Skin epidermis (tissue), 12 donors: ENCODE measurements at regions not wholly inside any gene's neighbourhood (a gene's known extent, or its start where the extent isn't known, plus 50 kb on each side); places are given as distances from the start of the nearest gene placed in this dataset.
"Not testable (repeated sequence)": the region's sequence is repeated elsewhere in the genome, so short reads cannot be mapped to it uniquely, and the experiment has no call there.

Experiments used
- H3K27ac ChIP-seq, 21 experiments: fragments of 200-600 bp; sonication (generic) in 11 of 21; one replicate each; pipeline ENCODE4 v1.5.0; 2020; ENCODE audit warnings: mild to moderate bottlenecking in 3 of 21, inconsistent platforms in 2 of 21, moderate library complexity in 2 of 21
- H3K4me3 ChIP-seq, 7 experiments: fragments of 200-600 bp; sonication (generic) in 2 of 7; one replicate each; pipeline ENCODE4 v1.5.0; 2020; ENCODE audit warnings: inconsistent platforms in 2 of 7, mild to moderate bottlenecking in 2 of 7, moderate library complexity in 1 of 7

DNA sequence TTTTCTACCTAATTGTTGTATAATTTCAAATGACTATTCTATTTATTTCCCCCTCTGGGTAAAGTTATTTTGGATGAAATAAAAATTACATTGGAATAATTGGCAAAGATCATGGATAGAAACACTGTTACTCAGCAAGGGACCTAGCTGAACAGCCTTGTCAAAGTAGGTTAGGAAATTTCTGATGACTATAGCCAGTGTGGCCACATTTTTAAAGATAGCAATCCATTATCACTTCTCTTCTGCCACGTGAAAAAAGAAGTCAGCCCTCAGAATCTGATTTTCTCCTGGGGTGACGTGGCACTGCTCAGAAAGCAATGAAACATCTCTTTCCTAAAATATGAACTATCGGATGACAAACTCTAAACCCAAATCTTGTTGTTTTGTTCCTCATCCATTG, 784.2 kb upstream of the RIOK2 start:
- H3K27ac ChIP-seq, result no peak overlapping the region
- H3K4me3 ChIP-seq, result no peak overlapping the region

DNA sequence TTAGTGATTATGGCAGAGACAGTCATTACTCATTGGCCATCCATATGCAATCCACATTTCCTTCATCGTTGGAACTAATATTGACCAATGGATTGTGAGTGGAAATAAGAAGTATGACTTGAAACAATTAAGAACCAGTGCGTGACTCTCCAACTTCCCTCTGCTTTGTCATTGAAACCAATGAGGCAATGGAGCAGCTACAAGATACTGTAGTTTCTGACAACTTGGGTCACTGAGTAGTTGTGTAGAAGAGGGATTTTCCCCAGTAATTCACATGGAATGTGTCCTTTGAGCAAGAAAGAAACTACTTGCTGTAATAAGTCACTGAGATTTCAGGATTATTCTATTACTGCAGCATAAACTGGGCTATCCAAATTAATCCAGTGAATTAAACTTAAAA, 785.3 kb upstream of the RIOK2 start:
- Histone ChIP-seq H3K4me3 (no peak overlapping the region), H3K27ac (no peak overlapping the region)

DNA sequence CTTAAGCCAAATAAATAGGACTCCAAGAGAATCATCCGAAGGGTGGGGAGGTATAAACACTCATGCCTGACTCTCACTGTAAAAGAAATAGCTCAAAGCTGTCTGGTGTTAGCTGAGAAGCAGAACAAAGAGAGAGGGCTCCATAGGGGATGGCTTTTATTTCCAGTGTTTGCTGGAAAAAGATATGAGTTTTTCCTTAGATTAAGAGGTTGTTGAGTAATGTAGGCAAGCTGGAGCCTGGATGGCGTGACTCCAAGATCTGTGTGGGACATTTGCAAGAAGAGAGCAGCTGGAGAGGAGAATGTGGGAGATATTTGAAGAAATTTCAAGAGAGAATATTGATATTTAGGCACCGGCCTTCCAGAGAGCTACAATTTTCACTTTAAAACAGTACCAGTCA, 793.7 kb upstream of the RGMB start:
- Histone ChIP-seq H3K27ac (no peak overlapping the region), H3K4me3 (no peak overlapping the region)

DNA sequence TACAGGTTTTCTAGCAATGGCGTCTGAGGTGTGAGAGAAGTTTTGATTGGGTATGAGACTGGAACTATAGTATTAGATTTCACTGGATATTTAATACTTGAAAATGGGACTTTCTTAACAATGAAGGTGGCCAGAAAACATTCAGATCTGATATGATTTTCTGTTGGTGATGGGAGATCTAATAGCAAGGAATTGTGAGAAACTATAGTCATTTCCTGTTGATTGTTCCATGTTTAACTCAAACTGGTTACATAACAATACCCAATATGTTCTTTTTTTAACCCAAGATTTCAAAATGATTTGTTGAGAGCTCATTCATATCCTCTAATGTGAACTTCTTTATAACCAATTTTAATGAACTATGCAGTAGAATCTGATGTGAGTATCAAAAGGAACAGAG, 793.2 kb upstream of the RGMB start:
- Histone ChIP-seq H3K27ac (no peak overlapping the region), H3K4me3 (no peak overlapping the region)

DNA sequence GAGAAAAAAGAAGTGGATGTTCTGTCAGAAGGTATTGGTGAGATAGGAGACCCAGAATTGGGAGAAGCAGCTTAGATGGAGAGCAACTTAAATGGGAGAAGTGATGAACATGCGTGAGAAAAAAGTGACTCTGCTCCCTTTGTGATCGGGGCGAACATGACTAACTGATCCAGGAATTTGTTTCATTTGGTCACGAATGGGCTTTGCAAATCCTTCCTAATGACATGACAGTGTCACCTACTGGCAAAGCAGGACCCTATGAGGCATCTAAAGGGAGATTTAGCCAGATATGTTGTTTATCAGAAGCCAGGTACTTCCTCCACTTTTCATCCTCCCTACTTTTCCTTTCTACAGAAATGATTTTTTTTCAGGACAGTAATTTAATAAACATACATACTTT, 787.4 kb upstream of the RGMB start:
- Histone ChIP-seq H3K4me3 (no peak overlapping the region), H3K27ac (no peak overlapping the region)

DNA sequence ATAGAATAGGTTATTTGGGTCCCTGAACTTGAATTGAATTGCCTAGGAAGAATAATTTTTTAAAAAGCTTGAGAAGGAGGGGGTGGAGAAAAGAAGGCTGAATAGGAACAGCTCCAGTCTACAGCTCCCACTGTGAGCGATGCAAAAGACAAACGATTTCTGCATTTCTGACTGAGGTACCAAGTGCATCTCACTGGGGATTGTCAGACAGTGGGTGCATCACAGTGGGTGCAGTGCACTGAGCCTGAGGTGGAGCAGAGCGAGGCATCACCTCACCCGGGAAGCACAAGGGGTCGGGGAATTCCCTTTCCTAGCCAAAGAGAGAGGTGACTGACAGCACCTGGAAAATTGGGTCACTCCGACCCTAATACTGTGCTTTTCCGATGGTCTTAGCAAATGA, 782.2 kb upstream of the RGMB start:
- no peak overlapping the region for H3K4me3 ChIP-seq

DNA sequence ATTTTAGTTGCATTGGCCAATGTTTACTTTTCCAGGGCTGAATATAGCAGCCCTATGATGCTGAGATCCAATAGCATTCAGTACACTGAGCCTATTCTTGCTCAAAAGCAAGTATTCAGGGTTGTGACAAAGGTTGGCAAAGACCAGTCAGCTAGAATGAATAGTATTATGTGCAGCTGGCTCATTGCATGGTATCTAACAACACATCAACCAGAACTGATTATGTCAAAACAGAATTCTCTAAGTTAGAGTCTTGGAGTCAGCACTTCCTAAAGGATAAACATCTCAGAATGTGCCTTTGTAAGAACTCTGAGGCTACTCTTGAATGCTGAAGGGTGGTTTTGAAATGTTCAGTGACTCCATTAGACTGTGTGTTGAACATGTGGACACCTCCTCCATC, 774.5 kb upstream of the RGMB start:
- Histone ChIP-seq H3K27ac (no peak overlapping the region), H3K4me3 (no peak overlapping the region)

More for the DNA sequence above, 782.2 kb upstream of the RGMB start:
- H3K27ac ChIP-seq, result no peak overlapping the region

DNA sequence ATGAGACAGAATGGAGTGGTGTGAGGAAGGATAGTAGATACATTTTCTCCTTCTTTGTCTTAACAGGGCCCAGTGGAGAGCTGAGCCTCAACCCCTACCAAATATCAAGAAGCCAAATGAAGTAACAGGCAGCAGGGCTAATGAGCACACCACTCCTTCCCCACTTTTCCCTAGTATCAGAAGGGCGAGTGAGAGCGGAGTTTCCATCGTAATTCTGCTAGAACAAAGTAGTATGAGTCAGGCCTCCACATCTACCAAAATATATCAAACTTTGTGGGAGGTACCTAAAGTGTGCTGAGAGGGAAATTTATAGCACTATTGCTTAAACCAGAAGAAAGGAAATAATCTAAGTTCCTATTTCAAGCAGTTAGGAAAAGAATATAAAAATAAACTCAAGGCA, 769.0 kb upstream of the RGMB start:
- H3K4me3 ChIP-seq, result no peak overlapping the region
- H3K27ac ChIP-seq, result no peak overlapping the region

DNA sequence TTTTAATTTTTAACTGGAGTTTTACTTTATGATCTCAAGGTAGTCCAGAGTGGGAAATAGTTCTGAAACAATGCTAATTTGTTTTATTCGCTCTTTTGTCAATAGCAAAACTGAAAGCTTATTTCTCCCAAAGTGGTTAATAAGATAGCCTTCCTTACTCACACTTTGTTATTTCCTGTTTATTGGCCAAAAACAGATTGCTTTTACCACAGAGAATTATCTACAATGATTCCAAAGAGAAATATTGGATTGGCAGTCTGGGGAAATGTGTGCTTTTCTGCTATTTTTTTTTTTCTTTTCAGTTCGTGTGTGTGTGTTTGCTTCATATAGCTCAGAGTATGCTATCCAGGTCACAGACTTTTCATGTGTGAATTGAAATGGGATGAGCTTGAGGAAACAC, 756.7 kb upstream of the RGMB start:
- Histone ChIP-seq H3K4me3 (no peak overlapping the region), H3K27ac (no peak overlapping the region)

DNA sequence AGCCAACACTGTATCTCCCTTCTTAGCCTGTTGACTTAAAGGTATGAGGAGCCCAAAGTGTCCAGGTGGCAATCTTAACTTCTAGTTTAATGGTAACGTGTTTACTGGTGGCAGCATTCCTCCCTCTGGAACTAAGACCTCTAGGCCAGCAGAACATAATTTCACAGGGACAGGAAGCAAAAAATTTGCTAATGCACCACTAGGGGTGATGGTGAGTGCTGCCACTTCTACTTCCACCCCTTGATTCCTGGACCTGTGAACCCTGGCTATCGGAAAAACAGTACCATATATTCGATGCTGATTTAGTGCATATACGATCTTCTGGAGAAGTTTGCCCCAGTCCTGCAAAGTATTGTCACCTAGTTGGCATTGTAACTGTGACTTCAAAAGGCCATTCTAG, 743.2 kb upstream of the RGMB start:
- not testable (repeated sequence) for H3K27ac ChIP-seq, H3K4me3 ChIP-seq

DNA sequence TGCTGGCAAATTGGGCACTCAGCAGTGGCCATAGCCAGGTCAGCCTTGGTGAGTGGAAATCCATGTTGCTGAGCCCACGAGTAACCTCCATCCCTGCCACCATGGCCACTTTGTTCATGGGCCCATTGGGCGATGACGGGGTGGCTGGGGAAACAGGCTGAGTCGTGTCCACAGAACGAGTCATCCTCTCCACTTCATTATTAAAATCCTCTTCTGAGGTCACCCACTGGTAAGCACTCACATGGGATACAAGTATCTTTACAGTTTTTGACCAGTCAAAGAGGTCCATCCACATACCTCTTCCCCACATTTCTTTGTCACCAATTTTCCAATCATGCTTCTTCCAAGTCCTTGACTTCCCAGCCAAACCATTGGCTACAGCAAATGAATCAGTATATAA, 742.4 kb upstream of the RGMB start:
- not testable (repeated sequence) for H3K27ac ChIP-seq

DNA sequence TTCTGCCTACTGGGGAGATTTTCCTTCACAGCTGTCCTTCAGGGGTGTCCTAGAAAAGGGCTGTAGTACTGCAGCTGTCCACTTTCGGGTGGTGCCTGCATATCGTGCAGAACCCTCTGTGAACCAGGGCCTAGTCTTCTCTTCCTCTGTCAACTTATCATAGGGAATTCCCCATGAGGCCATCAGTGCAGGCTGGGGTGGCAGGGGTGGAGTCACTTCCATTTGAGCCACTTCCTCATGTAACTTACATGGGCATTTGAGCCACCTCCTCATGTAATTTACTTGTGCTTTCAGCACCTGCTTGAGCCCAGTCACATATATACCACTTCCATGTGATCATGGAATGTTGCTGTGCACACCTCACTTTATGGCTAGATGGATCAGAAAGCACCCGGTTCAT, 742.0 kb upstream of the RGMB start:
- H3K4me3 ChIP-seq, result no peak overlapping the region
- H3K27ac ChIP-seq, result no peak overlapping the region

More for the DNA sequence above, 742.4 kb upstream of the RGMB start:
- H3K4me3 ChIP-seq, result not testable (repeated sequence)

DNA sequence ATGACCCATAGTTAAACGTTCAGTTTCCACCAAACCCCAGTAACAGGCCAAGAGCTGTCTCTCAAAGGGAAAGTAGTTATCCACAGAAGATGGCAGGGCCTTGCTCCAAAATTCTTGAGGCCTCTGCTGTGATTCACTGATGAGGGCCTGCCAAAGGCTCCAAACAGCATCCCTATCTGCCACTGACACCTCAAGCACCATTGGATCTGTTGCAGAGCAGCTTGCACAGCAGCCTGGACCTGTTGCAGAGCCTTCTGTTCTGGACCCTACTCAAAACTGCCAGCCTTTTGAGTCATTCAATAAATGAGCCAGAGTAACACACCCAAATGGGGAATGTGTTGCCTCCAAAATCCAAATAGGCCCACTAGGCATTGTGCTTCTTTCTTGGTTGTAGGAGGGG, 741.5 kb upstream of the RGMB start:
- no peak overlapping the region for H3K4me3 ChIP-seq
- H3K27ac ChIP-seq, result no peak overlapping the region

DNA sequence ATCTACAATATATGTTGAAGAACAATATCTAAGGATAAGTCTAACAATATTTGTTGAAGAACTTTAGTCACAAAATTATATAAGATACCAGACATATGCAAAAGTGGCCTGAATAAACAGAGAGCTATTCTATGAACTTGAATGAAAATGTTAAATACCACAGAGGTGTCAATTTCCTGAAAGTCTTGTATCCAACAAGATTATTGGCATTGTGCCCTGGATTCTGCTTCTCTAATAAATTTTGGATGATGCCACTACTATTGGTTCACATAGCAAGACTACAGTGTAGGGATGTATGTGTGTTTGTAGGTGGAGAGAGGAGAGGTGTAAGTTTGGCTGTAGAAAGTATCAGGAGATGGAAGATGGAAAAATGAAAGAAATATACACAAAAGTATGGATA, 731.8 kb upstream of the RGMB start:
- Histone ChIP-seq H3K27ac (no peak overlapping the region), H3K4me3 (no peak overlapping the region)

DNA sequence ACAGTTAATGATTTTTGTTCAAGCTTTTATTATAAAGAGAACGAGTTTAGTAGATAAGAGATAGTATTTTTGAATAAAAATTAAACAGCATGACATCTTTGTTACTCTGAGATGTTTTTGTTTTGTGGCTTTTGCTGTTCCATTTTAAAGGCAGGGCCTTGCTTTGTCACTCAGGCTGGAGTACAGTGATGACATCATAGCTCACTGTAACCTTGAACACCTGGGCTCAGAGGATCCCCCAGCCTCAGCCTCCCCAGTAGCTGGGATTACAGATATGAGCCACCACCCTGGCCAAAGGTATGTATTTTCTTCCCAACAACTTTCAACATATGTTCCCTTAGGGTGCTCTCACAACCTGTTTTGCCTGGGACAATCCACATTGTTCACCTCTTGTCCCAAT, 730.9 kb upstream of the RGMB start:
- H3K27ac ChIP-seq, result no peak overlapping the region
- no peak overlapping the region for H3K4me3 ChIP-seq

DNA sequence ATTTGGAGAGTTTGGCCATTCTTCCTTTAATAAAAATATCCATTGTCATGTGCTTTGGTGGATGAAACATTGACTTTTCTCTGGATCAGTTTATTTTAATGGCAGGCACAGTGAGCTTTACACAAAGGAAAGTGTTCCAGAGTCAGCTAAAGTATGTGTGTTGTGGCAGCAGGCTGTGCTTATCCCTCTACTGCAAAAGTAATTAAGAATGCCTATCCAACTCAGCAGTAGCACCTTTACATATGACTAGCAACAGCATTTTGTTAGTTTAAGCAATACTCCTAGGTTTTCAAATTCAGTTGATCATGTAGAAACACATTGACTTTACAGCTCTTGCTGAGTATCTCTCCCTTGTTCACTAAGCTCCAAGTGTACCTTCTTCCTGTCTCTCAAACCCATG, 730.5 kb upstream of the RGMB start:
- Histone ChIP-seq H3K4me3 (no peak overlapping the region), H3K27ac (no peak overlapping the region)

DNA sequence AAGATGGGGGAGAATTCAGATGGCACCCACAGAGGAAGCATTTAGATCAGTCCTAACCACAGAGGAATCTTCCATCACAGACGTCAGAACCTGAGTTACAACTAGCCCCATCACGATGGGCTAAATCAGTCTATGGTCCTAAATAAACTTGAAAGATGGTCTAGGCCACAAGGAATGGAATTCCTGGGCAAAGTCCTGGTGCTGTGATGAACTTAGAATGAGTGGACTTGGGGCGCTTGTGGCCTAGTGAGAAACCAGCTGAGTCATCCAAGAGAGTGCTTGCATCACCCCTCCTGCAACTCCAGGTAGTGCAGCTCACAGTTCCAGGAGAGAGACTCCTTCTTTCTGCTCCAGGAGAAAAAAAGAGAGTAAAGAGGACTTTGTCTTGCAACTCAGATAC, 722.9 kb upstream of the RGMB start:
- H3K27ac ChIP-seq, result no peak overlapping the region
- no peak overlapping the region for H3K4me3 ChIP-seq

DNA sequence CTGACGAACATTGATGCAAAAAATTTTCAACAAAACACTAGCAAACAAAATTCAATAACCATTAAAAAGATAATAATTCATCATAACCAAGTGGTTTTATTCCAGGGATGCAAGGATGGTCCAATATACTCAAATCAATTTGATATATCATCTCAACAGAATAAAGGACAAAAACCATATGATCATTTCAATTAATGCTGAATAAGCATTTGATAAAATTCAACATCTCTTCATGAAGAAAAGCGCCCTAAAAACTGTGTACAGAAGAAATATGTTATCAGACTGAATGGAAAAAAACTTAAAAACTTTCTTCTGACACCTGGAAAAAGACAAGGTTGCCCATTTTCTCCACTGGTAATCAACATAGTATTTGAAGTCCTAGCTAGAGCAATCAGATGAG, 720.3 kb upstream of the RGMB start:
- Histone ChIP-seq H3K27ac (no peak overlapping the region), H3K4me3 (no peak overlapping the region)

DNA sequence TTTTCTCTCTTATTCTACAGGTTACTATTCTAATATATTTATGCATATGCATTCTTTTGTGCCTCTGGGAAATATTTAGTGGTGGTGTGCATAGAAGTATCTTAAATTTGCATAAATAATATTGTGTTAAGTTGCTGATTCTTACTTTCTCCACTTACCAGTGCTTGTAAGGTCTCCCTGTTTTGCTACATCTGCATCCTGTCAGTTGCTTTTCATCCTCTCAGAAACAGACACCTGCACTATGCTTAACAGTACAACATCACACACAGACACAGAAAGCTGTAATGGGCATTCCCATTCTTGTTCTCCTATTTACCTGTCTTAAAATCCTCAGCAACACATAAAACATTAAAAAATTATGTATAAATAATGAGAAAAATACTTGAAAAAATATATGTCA, 713.3 kb upstream of the RGMB start:
- Histone ChIP-seq H3K4me3 (no peak overlapping the region), H3K27ac (no peak overlapping the region)

DNA sequence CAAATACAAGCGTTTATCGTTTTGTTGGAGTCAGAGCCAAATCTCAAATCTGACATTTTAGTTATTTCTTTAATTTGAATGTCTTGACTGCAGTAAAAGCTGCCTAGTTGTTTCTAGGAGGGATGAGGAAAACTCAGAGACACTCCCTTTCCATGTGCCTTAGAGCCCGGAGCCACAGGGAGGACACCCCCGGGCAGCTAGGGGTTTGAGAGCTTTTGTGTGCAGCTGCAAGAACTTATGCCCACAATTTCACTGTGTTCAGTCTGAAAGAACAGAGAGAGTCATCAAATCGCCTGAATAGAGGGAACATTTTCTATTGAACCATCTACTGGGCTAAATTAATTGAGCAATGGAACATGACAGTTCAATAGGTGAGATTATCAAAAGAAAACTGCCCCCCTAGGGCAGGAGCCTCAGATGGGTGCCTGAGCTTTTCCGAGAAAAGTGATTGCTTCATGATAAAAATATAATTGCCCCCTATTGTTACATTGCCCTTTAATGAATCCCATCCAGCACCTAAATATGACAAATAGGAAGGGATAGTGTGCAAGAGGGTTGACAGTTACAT, 709.3 kb upstream of the RGMB start:
- H3K27ac ChIP-seq, result no peak overlapping the region
- H3K4me3 ChIP-seq, result no peak overlapping the region

DNA sequence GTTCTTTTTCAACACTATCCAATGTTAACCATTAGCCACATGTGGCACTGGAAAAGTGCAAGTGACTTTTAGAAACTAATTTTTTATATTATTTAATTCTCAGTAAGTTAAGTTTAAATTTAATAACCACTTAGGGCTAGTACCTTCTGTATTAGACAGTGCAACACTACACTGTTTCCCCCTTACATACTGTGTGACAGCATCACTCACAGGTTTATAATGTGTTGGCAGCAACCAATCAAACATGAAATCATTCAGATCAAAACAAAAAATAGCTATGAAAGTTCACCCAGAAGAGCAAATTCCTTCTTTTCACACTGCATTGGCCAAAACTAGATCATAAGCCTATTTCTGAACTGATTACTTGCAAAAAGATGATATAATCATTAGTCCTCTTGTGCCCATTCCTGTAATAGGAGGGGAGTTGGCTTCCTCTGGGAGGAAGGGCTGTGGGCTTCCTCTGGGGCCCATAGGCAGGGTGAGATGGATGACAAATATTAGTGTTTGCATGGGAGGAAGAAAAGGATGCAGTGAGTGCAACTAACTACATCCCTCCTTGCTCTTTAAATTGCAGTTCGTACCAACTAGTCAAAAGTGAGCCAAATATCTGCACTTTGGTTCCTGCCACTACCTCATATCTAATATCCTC, 708.1 kb upstream of the RGMB start:
- H3K27ac ChIP-seq, result no peak overlapping the region

DNA sequence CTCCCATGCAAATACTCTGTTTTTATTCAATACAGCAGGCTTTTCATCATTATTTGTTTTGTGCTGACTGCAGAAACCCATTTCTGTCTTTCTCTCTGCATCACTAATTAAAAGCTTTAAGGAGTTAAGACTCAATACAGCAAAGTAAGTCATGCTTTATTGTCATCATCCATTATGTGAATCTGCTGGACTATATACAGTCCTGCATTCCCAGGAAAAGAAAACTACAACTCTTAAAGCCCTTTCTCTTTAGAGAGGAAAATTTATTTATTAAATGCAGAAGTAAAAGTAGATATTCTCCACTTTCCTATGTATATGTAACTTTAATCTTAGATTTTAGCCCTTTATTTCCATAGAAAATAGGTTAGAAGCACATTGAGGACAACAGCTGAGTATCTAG, 706.6 kb upstream of the RGMB start:
- H3K4me3 ChIP-seq, result no peak overlapping the region
- no peak overlapping the region for H3K27ac ChIP-seq

More for the DNA sequence above, 708.1 kb upstream of the RGMB start:
- H3K4me3 ChIP-seq, result no peak overlapping the region
